OCI-LY3 (cell line): ENCODE measurements at regions not wholly inside any gene's neighbourhood (a gene's known extent, or its start where the extent isn't known, plus 50 kb on each side); places are given as distances from the start of the nearest gene placed in this dataset.

Experiments
- EZH2phosphoT487 ChIP-seq: fragments of 200-600 bp; shearing (Covaris generic); IDR thresholded peaks from 2 replicates; pipeline ENCODE4 v1.6.1; 2018; ENCODE audit warnings: antibody characterized with exemption, mixed run types, low read depth
- TF ChIP-seq, protein P1 (sequence below): fragments of 200-600, 300-600 bp; sonication (generic); IDR thresholded peaks from 2 replicates; pipeline ENCODE4 v1.5.1; 2014; ENCODE audit warnings: antibody characterized with exemption, low read length, low read depth

DNA sequence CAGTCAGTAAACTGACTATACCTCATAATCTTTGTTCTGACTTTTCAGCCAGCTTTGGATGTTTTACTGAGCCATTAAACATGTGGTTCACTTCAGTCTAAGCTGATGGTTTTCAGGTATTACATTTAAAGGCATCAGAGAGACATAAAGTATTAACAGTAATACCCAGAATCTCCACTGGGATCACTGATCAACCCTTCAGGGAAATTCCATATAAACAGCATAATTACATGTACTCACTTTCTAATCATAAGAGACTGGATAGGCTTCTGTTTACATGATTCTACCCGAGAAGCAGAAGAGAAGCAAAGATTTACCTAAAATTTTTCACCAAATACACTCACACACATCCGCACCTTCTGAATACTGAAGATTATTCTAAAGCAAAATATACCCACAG is 186.7 kb upstream of the FREM1 start:
- TF ChIP-seq, protein P1, sequence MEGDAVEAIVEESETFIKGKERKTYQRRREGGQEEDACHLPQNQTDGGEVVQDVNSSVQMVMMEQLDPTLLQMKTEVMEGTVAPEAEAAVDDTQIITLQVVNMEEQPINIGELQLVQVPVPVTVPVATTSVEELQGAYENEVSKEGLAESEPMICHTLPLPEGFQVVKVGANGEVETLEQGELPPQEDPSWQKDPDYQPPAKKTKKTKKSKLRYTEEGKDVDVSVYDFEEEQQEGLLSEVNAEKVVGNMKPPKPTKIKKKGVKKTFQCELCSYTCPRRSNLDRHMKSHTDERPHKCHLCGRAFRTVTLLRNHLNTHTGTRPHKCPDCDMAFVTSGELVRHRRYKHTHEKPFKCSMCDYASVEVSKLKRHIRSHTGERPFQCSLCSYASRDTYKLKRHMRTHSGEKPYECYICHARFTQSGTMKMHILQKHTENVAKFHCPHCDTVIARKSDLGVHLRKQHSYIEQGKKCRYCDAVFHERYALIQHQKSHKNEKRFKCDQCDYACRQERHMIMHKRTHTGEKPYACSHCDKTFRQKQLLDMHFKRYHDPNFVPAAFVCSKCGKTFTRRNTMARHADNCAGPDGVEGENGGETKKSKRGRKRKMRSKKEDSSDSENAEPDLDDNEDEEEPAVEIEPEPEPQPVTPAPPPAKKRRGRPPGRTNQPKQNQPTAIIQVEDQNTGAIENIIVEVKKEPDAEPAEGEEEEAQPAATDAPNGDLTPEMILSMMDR = no peak
- TF ChIP-seq EZH2phosphoT487 = no peak
